H1 (cell line): ENCODE measurements at regions not wholly inside any gene's neighbourhood (a gene's known extent, or its start where the extent isn't known, plus 50 kb on each side); places are given as distances from the start of the nearest gene placed in this dataset.
A peak's percentile ranks its signal among the peaks of the same experiment; 100 is the strongest.

Source experiments
- CTCF ChIA-PET: fragments of 300-600 bp; sonication (Branson Sonifier 250); formaldehyde crosslinking; loops from one replicate; lab custom pipeline; 2021; ENCODE audit not compliant: partially characterized antibody; lab: Charles Lee
- POLR2A ChIA-PET: fragments of 300-600 bp; sonication (Branson Sonifier 250); formaldehyde crosslinking; loops from one replicate; lab custom pipeline; 2021; ENCODE audit warnings: inconsistent platforms; ENCODE audit not compliant: partially characterized antibody; lab: Charles Lee
- DNase-seq, 2 experiments: peaks; one replicate each; pipeline versions ENCODE4 v3.0.0 to v3.0.0-alpha.2; 2010 to 2022; ENCODE audit warnings: low spot score in 2 of 2, low read depth in 1 of 2, mixed read lengths in 1 of 2
- FAIRE-seq: peaks from 2 replicates; lab custom pipeline; 2011; peaks lifted over from hg19 to GRCh38; lab: Jason Lieb, UNC
- H2AFZ ChIP-seq: 2 replicates; pipeline ENCODE4 v1.8.1; 2012; ENCODE audit warnings: low read length, inconsistent platforms
- H2AK5ac ChIP-seq: 2 replicates; pipeline ENCODE4 v1.6.1; 2013; ENCODE audit warnings: low read depth, low read length
- H2BK120ac ChIP-seq: replicated peaks from 2 replicates; pipeline ENCODE3; 2013; ENCODE audit warnings: low read depth, low read length, inconsistent platforms
- H2BK12ac ChIP-seq: 2 replicates; pipeline ENCODE4 v1.6.1; 2013; ENCODE audit warnings: low read depth, low read length
- H2BK15ac ChIP-seq: 2 replicates; pipeline ENCODE4 v1.6.1; 2013; ENCODE audit warnings: low read length
- H2BK20ac ChIP-seq: 2 replicates; pipeline ENCODE4 v1.6.1; 2013; ENCODE audit warnings: low read length
- H2BK5ac ChIP-seq: 2 replicates; pipeline ENCODE4 v1.6.1; 2013; ENCODE audit warnings: low read depth, low read length
- H3K14ac ChIP-seq: 2 replicates; pipeline ENCODE4 v1.6.1; 2013; ENCODE audit warnings: inconsistent platforms; ENCODE audit not compliant: insufficient read length
- H3K18ac ChIP-seq: 2 replicates; pipeline ENCODE4 v1.6.1; 2013; ENCODE audit warnings: low read length; ENCODE audit errors: extremely low read depth
- H3K23ac ChIP-seq: 2 replicates; pipeline ENCODE4 v1.6.1; 2013; ENCODE audit warnings: inconsistent platforms; ENCODE audit not compliant: insufficient read length
- H3K23me2 ChIP-seq: 2 replicates; pipeline ENCODE4 v1.6.1; 2013; ENCODE audit warnings: low read depth, low read length
- H3K27ac ChIP-seq: 2 replicates; pipeline ENCODE4 v1.6.1; 2011; ENCODE audit warnings: low read depth, low read length, inconsistent platforms
- H3K27me3 ChIP-seq, 4 experiments: replicated peaks in 1 of 4; 1 replicate in 1 of 4; 2 replicates in 3 of 4; pipeline versions ENCODE4 v1.6.1 to v1.8.1; 2011 to 2013; ENCODE audit warnings: low read length in 3 of 4, mild to moderate bottlenecking in 3 of 4, inconsistent platforms in 2 of 4, mixed read lengths in 2 of 4, moderate library complexity in 1 of 4; ENCODE audit not compliant: control insufficient read depth in 3 of 4, insufficient read depth in 3 of 4; ENCODE audit errors: extremely low read depth in 1 of 4
- H3K36me3 ChIP-seq, 4 experiments: 2 replicates each; pipeline versions ENCODE4 v1.6.1 to v1.8.1; 2011 to 2013; ENCODE audit warnings: mild to moderate bottlenecking in 4 of 4, low read length in 3 of 4, moderate library complexity in 2 of 4, control low read depth in 1 of 4, inconsistent platforms in 1 of 4; ENCODE audit not compliant: insufficient read depth in 4 of 4, control insufficient read depth in 2 of 4
- H3K4ac ChIP-seq: replicated peaks from 2 replicates; pipeline ENCODE3; 2013; ENCODE audit warnings: low read length, low read depth, mixed read lengths, inconsistent platforms; ENCODE audit not compliant: insufficient read length
- H3K4me1 ChIP-seq, 4 experiments: replicated peaks in 1 of 4; 1 replicate in 1 of 4; 2 replicates in 3 of 4; pipeline versions ENCODE4 v1.6.1 to v1.8.1; 2011 to 2013; ENCODE audit warnings: low read length in 3 of 4, inconsistent platforms in 2 of 4, mixed read lengths in 1 of 4; ENCODE audit not compliant: insufficient read depth in 4 of 4, control insufficient read depth in 3 of 4
- H3K4me2 ChIP-seq, 2 experiments: 2 replicates each; pipeline versions ENCODE4 v1.6.1 to v1.8.1; 2011 to 2013; ENCODE audit warnings: low read depth in 2 of 2, low read length in 2 of 2, control low read depth in 1 of 2, inconsistent platforms in 1 of 2, mild to moderate bottlenecking in 1 of 2; ENCODE audit not compliant: insufficient read depth in 1 of 2
- H3K4me3 ChIP-seq, 4 experiments: fragments of 200-600, 300-600 bp in 1 of 4; sonication (generic), shearing (Covaris generic), sonication (Bioruptor Twin) in 1 of 4; 2 replicates each; pipeline versions ENCODE4 v1.5.1 to v1.8.1; 2011 to 2016; ENCODE audit warnings: low read length in 4 of 4, low read depth in 3 of 4, control low read depth in 2 of 4, inconsistent platforms in 2 of 4, mild to moderate bottlenecking in 2 of 4, mixed read lengths in 1 of 4, moderate library complexity in 1 of 4; ENCODE audit not compliant: insufficient read depth in 2 of 4; ENCODE audit errors: extremely low read depth in 1 of 4
- H3K56ac ChIP-seq: replicated peaks from 2 replicates; pipeline ENCODE3; 2013; ENCODE audit warnings: low read depth, mild to moderate bottlenecking, mixed read lengths, low read length, inconsistent platforms; ENCODE audit not compliant: insufficient read length
- H3K79me1 ChIP-seq: 2 replicates; pipeline ENCODE4 v1.6.1; 2013; ENCODE audit warnings: low read depth, low read length, control low read depth
- H3K79me2 ChIP-seq, 2 experiments: 2 replicates each; pipeline versions ENCODE4 v1.6.1 to v1.8.1; 2012 to 2013; ENCODE audit warnings: low read length in 2 of 2, mild to moderate bottlenecking in 2 of 2, inconsistent platforms in 1 of 2; ENCODE audit not compliant: insufficient read depth in 2 of 2, control insufficient read depth in 1 of 2
- H3K9ac ChIP-seq, 4 experiments: replicated peaks in 1 of 4; 1 replicate in 1 of 4; 2 replicates in 3 of 4; pipeline versions ENCODE4 v1.6.1 to v1.8.1; 2011 to 2013; ENCODE audit warnings: low read depth in 3 of 4, low read length in 3 of 4, control low read depth in 2 of 4, mild to moderate bottlenecking in 2 of 4, moderate library complexity in 2 of 4, inconsistent platforms in 1 of 4; ENCODE audit errors: extremely low read depth in 1 of 4
- H3K9me3 ChIP-seq, 2 experiments: 2 replicates each; pipeline versions ENCODE4 v1.6.1 to v1.8.1; 2012 to 2013; ENCODE audit warnings: mild to moderate bottlenecking in 2 of 2, moderate library complexity in 2 of 2, control low read depth in 1 of 2, inconsistent platforms in 1 of 2, low read depth in 1 of 2, low read length in 1 of 2, mixed read lengths in 1 of 2; ENCODE audit not compliant: insufficient read depth in 2 of 2
- H4K20me1 ChIP-seq, 2 experiments: replicated peaks in 1 of 2; 2 replicates each; pipeline versions ENCODE3 to v1.8.1; 2011 to 2013; ENCODE audit warnings: inconsistent platforms in 2 of 2, low read length in 2 of 2, mild to moderate bottlenecking in 1 of 2; ENCODE audit not compliant: insufficient read depth in 2 of 2, control insufficient read depth in 1 of 2
- H4K5ac ChIP-seq: 2 replicates; pipeline ENCODE4 v1.6.1; 2013; ENCODE audit warnings: low read length, low read depth, mixed read lengths, inconsistent platforms; ENCODE audit not compliant: insufficient read length
- H4K8ac ChIP-seq: 2 replicates; pipeline ENCODE4 v1.8.0; 2013; ENCODE audit warnings: mild to moderate bottlenecking, moderate library complexity, low read length, inconsistent platforms; ENCODE audit not compliant: insufficient read depth; ENCODE audit errors: extremely low read depth
- H4K91ac ChIP-seq: replicated peaks from 2 replicates; pipeline ENCODE3; 2013; ENCODE audit warnings: low read length, mixed read lengths, inconsistent platforms; ENCODE audit not compliant: insufficient read length
- WGBS, 2 experiments: shearing (Covaris generic) in 1 of 2; methylation state at CpG; one replicate each; pipeline versions ENCODE4 v1.1.6 to v1.1.7; 2013 to 2015; ENCODE audit warnings: low lambda C conversion rate in 2 of 2, mixed read lengths in 2 of 2, inconsistent platforms in 1 of 2, low coverage in 1 of 2, missing lambda C conversion rate in 1 of 2; ENCODE audit not compliant: insufficient replicate concordance in 2 of 2, insufficient coverage in 1 of 2, insufficient read length in 1 of 2; ENCODE audit errors: extremely low coverage in 1 of 2, missing lambda C conversion rate in 1 of 2; 5-methylcytosine and 5-hydroxymethylcytosine counted together

GRCh38 chr22:44407987-44408828, 89.8 kb downstream of the RTL6 start:
- no peak overlapping the region for H3K9ac ChIP-seq
- no peak overlapping the region for H3K4me3 ChIP-seq
- no peak overlapping the region for H3K56ac ChIP-seq
- H4K5ac ChIP-seq = no peak overlapping the region
- H3K4me1 ChIP-seq = peaks cover 6 to 10% (median 10%) of the 10 kb centered on the region in 4 experiments
- H2BK120ac ChIP-seq = no peak overlapping the region
- 86% methylated on average over 21 of the region's 21 CpGs; no CpG with 5 or more reads in 1 of the 2 experiments for WGBS, 2 experiments
- no peaks in the 10 kb centered on the region for H4K20me1 ChIP-seq
- ChIA-PET POLR2A (no interaction called here), CTCF (interaction anchor here (1.0 to 1.9 kb wide), 7 partner anchors 13 to 415 kb away, joined by 3 to 6 read pairs (median 3); no protein-coding TSS in a partner anchor)
- FAIRE-seq (no peak), DNase-seq (no peak)
- H2AFZ ChIP-seq = no peak overlapping the region
- H3K18ac ChIP-seq = peak overlapping the region; percentile 51; the same call in 1 of the 2 replicates
- H3K27me3 ChIP-seq = no peaks in the 10 kb centered on the region; a peak in 1 of 7 replicates
- H3K79me2 ChIP-seq = no peaks in the 10 kb centered on the region
- no peak overlapping the region; the same call in 1 of the 2 replicates for H2BK12ac ChIP-seq
- H4K91ac ChIP-seq = no peak overlapping the region
- H2BK20ac ChIP-seq = no peak overlapping the region; the same call in 1 of the 2 replicates
- H2AK5ac ChIP-seq = no peak overlapping the region
- no peaks in the 10 kb centered on the region for H3K36me3 ChIP-seq
- H3K23me2 ChIP-seq = no peaks in the 10 kb centered on the region
- H4K8ac ChIP-seq = no peak overlapping the region
- no peak overlapping the region for H2BK5ac ChIP-seq
- H3K23ac ChIP-seq = no peak overlapping the region
- H3K4me2 ChIP-seq = no peak overlapping the region
- no peak overlapping the region for H3K27ac ChIP-seq
- H3K79me1 ChIP-seq = no peaks in the 10 kb centered on the region; the same call in 1 of the 2 replicates
- H3K14ac ChIP-seq = no peak overlapping the region
- no peak overlapping the region for H2BK15ac ChIP-seq
- H3K4ac ChIP-seq = no peak overlapping the region
- H3K9me3 ChIP-seq = no peaks in the 10 kb centered on the region; a peak in 1 of 4 replicates
